ENCODE measurements at regions not wholly inside any gene's neighbourhood (a gene's known extent, or its start where the extent isn't known, plus 50 kb on each side); places are given as distances from the start of the nearest gene placed in this dataset.
"Not testable (repeated sequence)": the region's sequence is repeated elsewhere in the genome, so short reads cannot be mapped to it uniquely, and the experiment has no call there.

- in situ Hi-C loops (cut with HindIII; ENCODE audit: low pct_unique_long_range_greater_than_20kb, low sequenced_read_pairs), result no loop called here
- DNase-seq (ENCODE audit: low read depth), result no peak
These were observed 50.4 kb upstream of the CACUL1 start for GRCh38 chr10:118805146-118805545.

DNA sequence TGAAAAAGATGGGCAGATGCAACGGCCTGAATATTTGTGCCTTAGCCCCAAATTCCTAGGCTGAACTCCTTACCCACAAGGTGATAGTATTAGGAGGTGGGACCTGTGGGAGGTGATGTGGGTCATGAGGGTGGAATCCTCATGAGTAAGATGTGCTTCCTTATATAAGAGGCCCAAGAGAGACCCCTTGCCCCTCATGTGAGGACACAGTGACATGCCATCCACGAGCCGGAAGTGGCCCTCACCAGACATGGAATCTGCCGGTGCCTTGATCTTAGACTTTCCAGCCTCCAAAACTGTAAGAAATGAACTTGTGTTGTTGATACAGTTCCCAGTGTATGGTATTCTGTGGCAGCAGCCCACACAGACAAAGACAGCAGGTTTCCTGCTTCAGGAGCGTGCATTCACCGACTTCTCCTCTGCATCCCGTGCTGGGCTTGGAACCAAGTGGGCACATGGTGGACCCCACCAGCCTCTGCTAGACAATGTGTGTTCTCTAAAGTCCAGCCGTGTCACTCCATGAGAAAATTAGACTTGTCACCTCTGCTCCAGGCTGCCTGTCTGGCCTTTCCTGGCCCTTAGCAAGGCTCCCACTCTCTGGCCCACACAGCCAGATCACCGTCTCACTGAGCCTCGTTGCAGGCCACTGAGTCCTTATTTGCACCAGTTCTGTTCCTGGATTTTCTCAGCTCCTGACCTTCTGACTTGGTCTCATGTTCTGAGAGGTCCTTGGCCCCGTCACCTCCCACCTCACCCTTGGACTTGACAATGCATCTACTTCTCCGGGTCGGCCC, 52.9 kb upstream of the CACUL1 start:
- in situ Hi-C loops (cut with HindIII; ENCODE audit: low pct_unique_long_range_greater_than_20kb, low sequenced_read_pairs), result no loop called here

GRCh38 chr10:118808601-118809356, 54.0 kb upstream of the CACUL1 start:
- no peak for DNase-seq (ENCODE audit: low read depth)
- in situ Hi-C loops (cut with HindIII; ENCODE audit: low pct_unique_long_range_greater_than_20kb, low sequenced_read_pairs), result no loop called here

More for the DNA sequence above, 52.9 kb upstream of the CACUL1 start:
- no peak for DNase-seq (ENCODE audit: low read depth)

DNA sequence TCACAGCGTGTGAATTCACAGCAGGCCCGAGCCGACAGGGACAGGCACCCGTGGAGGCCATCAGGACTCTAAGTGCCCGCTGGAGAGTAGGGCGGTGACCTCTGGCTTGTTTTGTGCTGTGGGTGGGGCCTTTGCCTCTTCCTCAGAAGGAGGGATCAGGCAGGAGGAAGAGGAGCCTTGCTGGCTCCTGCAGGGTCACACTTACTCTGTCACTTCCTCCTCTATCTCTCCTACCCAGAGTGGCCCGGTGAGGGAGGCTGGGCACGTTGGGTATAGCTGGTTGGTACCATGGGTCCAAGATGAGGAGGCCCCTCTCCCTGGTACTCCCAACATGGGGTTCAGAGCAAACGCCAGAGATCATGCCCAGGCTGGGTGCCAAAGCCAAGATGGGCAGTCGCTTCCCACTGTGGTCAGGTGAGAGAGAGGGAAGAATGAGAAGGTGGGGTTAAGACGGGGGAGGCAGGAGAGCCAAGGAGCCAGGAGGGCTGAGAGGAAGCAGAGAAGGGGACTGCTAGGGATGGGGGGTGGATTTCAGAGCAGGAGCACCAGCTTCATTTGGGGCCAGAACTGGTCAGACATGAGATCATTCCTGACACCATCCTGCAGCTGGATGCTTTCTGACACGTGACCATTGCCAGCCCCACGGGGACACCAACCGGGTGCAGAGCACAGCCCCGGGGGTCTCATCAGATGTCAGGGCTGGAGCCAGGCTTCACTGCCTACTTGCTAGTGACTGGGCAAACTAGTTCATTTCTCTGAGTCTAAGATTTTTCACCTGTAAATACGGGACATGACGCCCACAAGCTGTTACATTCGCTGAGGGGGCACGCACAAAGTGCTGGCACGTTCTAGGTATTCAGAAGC, 54.8 kb upstream of the CACUL1 start:
- DNase-seq (ENCODE audit: low read depth), result no peak
- in situ Hi-C loops (cut with HindIII; ENCODE audit: low pct_unique_long_range_greater_than_20kb, low sequenced_read_pairs), result no loop called here

DNA sequence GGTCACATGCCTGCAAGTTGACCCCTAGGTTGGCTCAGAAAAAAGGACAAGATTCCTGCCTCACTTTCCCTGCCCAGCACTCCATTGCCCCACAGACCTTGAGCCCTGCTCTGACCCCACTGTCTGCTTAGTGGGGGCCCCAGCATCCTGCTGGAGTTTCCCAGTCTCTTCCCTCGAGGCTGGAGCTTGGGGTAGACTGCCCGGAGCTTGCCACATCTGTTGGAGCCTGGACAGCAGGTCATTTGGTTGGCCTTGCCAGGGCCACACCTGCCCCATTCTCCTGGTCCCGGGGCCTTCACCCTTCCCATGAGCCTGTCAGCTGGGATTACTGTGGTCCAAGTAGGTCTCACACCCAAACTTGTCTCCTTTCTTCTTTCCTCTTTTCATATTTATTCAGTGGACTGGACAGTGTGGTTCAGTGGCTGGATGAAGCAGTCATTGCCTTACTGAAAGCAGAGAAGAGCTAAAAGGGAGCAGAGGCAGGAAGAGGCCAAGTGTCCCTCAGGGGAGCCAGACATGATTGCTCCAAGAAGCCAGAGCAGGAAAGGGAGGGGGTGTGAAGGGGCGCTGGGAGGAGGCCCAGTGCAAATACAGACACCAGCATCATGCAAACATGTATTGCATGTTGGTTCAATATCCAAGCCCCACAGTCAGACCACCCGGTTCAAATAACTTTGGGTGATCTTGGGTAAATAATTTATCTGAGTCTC, 56.2 kb upstream of the CACUL1 start:
- DNase-seq (ENCODE audit: low read depth), result no peak
- in situ Hi-C loops (cut with HindIII; ENCODE audit: low pct_unique_long_range_greater_than_20kb, low sequenced_read_pairs), result no loop called here

- no peak for DNase-seq (ENCODE audit: low read depth)
- in situ Hi-C loops (cut with HindIII; ENCODE audit: low pct_unique_long_range_greater_than_20kb, low sequenced_read_pairs), result no loop called here
These were observed 57.1 kb upstream of the CACUL1 start for GRCh38 chr10:118811675-118812392.

GRCh38 chr10:118812393-118812740, 57.6 kb upstream of the CACUL1 start:
- in situ Hi-C loops (cut with HindIII; ENCODE audit: low pct_unique_long_range_greater_than_20kb, low sequenced_read_pairs), result no loop called here
- no peak for DNase-seq (ENCODE audit: low read depth)

DNA sequence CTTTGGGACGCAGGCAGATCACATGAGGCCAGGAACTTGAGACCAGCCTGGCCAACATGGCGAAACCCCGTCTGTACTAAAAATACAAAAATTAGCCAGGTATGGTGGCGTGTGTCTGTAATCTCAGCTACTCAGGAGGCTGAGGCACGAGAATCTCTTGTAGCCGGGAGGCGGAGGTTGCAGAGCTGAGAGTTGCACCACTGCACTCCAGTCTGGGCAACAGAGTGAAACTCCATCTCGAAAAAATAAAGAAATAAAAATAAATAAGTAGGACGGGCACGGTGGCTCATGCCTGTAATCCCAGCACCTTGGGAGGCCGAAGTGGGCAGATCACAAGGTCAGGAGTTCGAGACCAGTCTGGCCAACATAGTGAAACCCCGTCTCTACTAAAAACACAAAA, 58.2 kb upstream of the CACUL1 start:
- DNase-seq (ENCODE audit: low read depth); in situ Hi-C loops (cut with HindIII; ENCODE audit: low pct_unique_long_range_greater_than_20kb, low sequenced_read_pairs): not testable (repeated sequence)

- in situ Hi-C loops (cut with HindIII; ENCODE audit: low pct_unique_long_range_greater_than_20kb, low sequenced_read_pairs), result no loop called here
- DNase-seq (ENCODE audit: low read depth), result no peak
These were observed 61.9 kb upstream of the CACUL1 start for GRCh38 chr10:118816471-118817168.

GRCh38 chr10:118817328-118818068, 62.7 kb upstream of the CACUL1 start:
- in situ Hi-C loops (cut with HindIII; ENCODE audit: low pct_unique_long_range_greater_than_20kb, low sequenced_read_pairs), result no loop called here
- no peak for DNase-seq (ENCODE audit: low read depth)

GRCh38 chr10:118818621-118819221, 64.0 kb upstream of the CACUL1 start:
- in situ Hi-C loops (cut with HindIII; ENCODE audit: low pct_unique_long_range_greater_than_20kb, low sequenced_read_pairs), result no loop called here
- peak; percentile 27 for DNase-seq (ENCODE audit: low read depth)

DNA sequence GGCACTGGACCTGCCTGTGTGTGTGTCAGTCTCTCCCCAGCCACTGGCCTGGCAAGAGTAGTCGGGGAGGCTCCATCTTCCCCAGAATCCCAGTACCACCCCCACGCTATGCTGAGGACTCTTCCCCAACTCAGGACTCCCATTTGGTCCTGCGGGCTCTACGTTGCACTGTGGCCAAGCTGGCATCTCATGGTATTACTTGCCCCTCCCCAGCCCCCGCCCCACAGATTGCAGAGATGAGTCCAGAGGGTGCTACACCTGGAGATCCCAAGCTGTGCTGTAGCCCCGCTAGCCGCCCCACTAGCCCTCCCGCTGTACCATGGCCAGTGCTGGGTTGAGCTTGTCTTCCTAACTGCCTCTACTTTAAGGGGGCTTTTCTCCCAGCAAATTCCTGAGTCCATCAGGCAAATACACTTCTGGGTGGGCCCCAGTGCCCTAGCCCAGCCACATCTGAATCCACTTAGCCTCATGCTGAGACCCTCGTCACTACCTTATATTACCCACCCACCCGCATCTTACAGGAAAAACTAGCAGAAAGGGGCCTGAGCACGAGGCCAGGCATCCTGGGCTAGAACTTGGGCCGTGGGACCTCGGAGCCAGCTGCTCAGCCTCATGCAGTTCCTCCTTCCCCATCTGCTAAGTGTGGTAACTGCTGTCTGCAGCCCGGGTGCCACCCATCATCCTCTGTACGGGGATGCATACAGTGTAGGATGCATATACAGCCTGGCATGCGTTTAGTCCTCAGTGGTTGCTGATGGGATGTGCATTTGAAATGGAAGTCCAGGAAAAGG, 65.8 kb upstream of the CACUL1 start:
- in situ Hi-C loops (cut with HindIII; ENCODE audit: low pct_unique_long_range_greater_than_20kb, low sequenced_read_pairs), result no loop called here
- DNase-seq (ENCODE audit: low read depth), result no peak

- in situ Hi-C loops (cut with HindIII; ENCODE audit: low pct_unique_long_range_greater_than_20kb, low sequenced_read_pairs), result no loop called here
- DNase-seq (ENCODE audit: low read depth), result peak; percentile 37
These were observed 68.6 kb upstream of the CACUL1 start for GRCh38 chr10:118823256-118823907.

- in situ Hi-C loops (cut with HindIII; ENCODE audit: low pct_unique_long_range_greater_than_20kb, low sequenced_read_pairs), result no loop called here
- DNase-seq (ENCODE audit: low read depth), result no peak
These were observed 72.3 kb upstream of the CACUL1 start for GRCh38 chr10:118827053-118827452.

Measured in Caki2 (cell line).